ENCODE measurements at regions not wholly inside any gene's neighbourhood (a gene's known extent, or its start where the extent isn't known, plus 50 kb on each side); places are given as distances from the start of the nearest gene placed in this dataset.
A peak's percentile ranks its signal among the peaks of the same experiment; 100 is the strongest.
"Not testable (repeated sequence)": the region's sequence is repeated elsewhere in the genome, so short reads cannot be mapped to it uniquely, and the experiment has no call there.

DNA sequence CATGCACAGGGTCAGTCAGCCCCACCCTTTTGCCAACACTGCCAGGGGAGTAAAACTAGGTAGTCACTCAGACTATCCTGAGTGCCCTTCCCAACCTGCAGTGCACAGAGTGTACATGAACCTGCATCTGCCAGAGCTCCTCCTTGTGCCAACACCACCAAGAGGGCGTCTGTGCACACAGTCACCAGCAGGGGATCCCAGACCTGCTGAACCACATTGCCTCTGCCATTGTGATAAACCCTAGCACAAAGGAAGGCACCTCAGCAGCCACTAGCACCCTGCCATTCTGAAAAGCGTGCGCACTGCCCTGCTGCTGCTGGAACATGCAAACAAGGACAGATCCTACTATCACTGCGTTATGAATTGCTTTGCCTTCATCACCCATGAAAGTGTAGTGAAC, 247.8 kb upstream of the POU3F4 start:
- DNase-seq (ENCODE audit: low spot score) (no peak), ATAC-seq (no peak)

- DNase-seq (ENCODE audit: low spot score); ATAC-seq: not testable (repeated sequence)
These were observed 245.9 kb upstream of the POU3F4 start for GRCh38 chrX:83262218-83262617.

DNA sequence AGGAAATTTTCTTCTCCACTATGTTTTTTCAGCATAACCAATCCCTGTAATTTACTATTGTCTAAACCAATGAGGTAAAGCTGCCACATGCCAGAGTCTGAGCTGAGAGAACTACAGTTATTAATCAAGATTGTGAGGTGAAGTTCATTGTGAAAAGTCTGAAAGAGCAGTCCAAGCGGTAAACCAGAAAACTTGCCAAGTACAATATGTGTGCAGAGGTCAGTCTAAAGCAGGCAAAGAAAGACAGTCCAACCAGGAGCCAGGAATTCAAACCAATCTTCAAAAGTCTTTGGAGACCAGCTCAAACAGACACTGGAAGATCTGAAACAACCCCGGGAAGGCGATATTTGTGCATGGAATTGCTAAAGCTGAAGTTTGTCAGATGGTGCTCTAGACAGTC, 229.1 kb upstream of the POU3F4 start:
- DNase-seq (ENCODE audit: low spot score) = no peak

GRCh38 chrX:83286627-83287026, 221.5 kb upstream of the POU3F4 start:
- not testable (repeated sequence) for DNase-seq (ENCODE audit: low spot score); ATAC-seq

More for the DNA sequence above, 229.1 kb upstream of the POU3F4 start:
- ATAC-seq = peak; percentile 74

DNA sequence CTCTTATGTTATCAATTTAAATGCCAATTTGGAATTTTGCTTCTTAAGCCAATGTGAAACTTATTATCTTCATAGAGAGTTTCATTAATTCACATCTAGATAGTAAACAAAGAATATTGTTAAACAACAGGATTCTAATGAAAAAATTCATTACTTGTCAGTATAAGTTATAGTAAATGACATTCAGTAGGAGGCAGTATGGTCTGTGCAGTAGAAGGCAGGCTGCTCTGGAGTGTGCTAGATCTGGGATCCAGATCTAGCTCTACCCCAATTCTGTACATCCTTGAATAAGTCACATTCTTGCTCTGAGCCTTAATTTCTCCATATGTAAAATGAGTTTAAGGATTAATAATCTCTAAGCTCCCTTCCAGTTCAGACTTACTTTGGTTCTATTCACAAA, 202.7 kb upstream of the POU3F4 start:
- DNase-seq (ENCODE audit: low spot score) (no peak), ATAC-seq (peak; percentile 53)

GRCh38 chrX:83319023-83319422, 189.1 kb upstream of the POU3F4 start:
- no peak for DNase-seq (ENCODE audit: low spot score)

DNA sequence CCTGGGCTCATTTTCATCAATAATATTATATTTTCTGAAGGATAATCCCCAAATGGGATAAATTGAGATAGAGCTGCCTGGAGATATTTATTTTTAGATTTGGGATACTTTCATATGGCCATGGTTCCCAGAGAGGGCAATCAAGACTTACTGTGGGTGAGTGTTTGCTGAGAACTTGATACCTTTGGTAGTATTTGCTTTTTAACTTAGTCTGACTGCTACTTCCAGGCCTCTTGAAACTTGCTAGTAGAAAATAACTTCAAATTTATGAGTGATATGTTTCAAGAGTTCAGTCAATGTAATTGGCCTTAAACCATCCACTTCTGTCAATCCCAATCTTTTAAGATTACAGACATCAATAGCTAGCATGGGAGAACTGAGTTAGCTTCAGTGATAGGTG, 181.6 kb upstream of the POU3F4 start:
- no peak for DNase-seq (ENCODE audit: low spot score)
- ATAC-seq = no peak

More at GRCh38 chrX:83319023-83319422, 189.1 kb upstream of the POU3F4 start:
- peak; percentile 92 for ATAC-seq

- ATAC-seq = no peak
These were observed 174.3 kb upstream of the POU3F4 start for GRCh38 chrX:83333813-83334212.

GRCh38 chrX:83336454-83336853, 171.6 kb upstream of the POU3F4 start:
- no peak for DNase-seq (ENCODE audit: low spot score)
- ATAC-seq = no peak

More at GRCh38 chrX:83333813-83334212, 174.3 kb upstream of the POU3F4 start:
- DNase-seq (ENCODE audit: low spot score) = no peak

DNA sequence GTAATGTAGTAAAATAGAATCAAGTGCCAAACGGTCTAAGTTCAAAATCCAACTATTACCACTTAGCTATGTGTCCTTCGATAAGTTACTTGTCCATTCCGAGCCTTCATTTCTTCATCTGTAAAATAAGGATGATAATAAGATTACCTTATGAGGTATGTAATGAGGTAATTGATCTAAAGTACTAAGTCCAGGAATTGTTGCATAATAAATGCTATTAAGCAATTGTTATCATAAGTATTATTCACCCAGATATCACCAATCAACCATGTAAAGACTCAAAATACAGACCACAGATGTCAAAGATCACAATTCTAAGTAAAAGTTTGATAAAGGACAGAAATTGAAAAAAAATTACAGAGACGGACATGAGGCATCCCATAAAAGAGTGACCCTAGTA, 168.4 kb upstream of the POU3F4 start:
- no peak for DNase-seq (ENCODE audit: low spot score)
- ATAC-seq = no peak

DNA sequence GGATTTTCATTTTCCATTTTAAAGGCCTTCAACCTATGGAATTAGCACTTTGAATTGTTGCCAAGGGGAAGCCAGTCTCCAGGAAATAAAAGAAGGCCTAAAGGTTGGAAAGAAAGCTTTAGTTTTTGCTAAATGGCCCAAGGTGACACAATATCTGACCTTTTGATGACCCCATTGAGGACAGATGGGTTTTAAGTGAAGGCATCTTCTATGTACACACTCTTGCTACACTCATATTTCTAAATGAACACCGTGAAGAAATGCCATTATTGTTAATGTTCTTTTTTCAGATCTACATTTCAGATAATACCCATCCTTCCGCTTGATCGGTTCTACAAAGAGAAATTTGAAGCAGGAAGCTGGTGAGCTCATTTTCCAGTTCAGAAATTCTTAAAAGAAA, 162.8 kb upstream of the POU3F4 start:
- DNase-seq (ENCODE audit: low spot score) (no peak), ATAC-seq (no peak)
